K562 (cell line): ENCODE measurements at regions not wholly inside any gene's neighbourhood (a gene's known extent, or its start where the extent isn't known, plus 50 kb on each side); places are given as distances from the start of the nearest gene placed in this dataset.

ENCODE experiments used
- ATAC-seq: fragments of 200-7000 bp; cut with Tn5 transposase; 3 replicates; pipeline ENCODE4 v1.9.1; 2020; ENCODE audit warnings: moderate library complexity
- BruUV-seq: library from RNA; stranded (reverse); fragments of 400-500 nt; replicated peaks from 2 replicates; lab custom pipeline; 2021; lab: Mats Ljungman, UMichigan
- CTCF ChIA-PET: fragments of 300-600 bp; formaldehyde crosslinking; extraction: SDS; loops from one replicate; lab custom pipeline; 2021; ENCODE audit warnings: low intra/inter-chr PET ratio; lab: Yijun Ruan, JAX
- POLR2A ChIA-PET: fragments of 300-600, 350-650 bp; sonication (Branson Sonifier 250); formaldehyde crosslinking; extraction: SDS; loops from one replicate; lab custom pipeline; 2021; ENCODE audit warnings: antibody characterized with exemption, inconsistent platforms; lab: Yijun Ruan, JAX
- DNase-seq, 4 experiments: peaks; one replicate each; pipeline versions ENCODE4 v3.0.0 to v3.0.0-alpha.2; 2011 to 2018; ENCODE audit warnings: low spot score in 3 of 4, mixed read lengths in 3 of 4; ENCODE audit errors: extremely low read depth in 1 of 4
- FAIRE-seq: peaks from 2 replicates; lab custom pipeline; 2011; peaks lifted over from hg19 to GRCh38; lab: Jason Lieb, UNC
- H2AFZ ChIP-seq: 2 replicates; pipeline ENCODE4 v1.6.0; 2011; ENCODE audit warnings: low read depth, low read length, control low read depth, inconsistent platforms
- H3K27ac ChIP-seq: fragments of 200-600 bp; 3 replicates; pipeline ENCODE4 v1.8.0; 2011; ENCODE audit warnings: low read depth, mild to moderate bottlenecking, control low read depth, inconsistent platforms, low read length, moderate library complexity, mixed read lengths; ENCODE audit errors: extremely low read depth
- H3K27me3 ChIP-seq, 2 experiments: fragments of 300-600 bp in 1 of 2; 2 replicates in 1 of 2; 3 replicates in 1 of 2; pipeline versions ENCODE4 v1.6.0 to v1.8.0; 2011; ENCODE audit warnings: inconsistent platforms in 2 of 2, low read length in 2 of 2, mild to moderate bottlenecking in 1 of 2, mixed read lengths in 1 of 2, moderate library complexity in 1 of 2; ENCODE audit not compliant: control insufficient read depth in 2 of 2, insufficient read depth in 2 of 2
- H3K36me3 ChIP-seq: fragments of 300-600 bp; 3 replicates; pipeline ENCODE4 v1.8.0; 2011; ENCODE audit warnings: mild to moderate bottlenecking, low read length, inconsistent platforms; ENCODE audit not compliant: control insufficient read depth, insufficient read depth
- H3K4me1 ChIP-seq, 2 experiments: fragments of 200-600 bp in 1 of 2; replicated peaks in 1 of 2; 2 replicates in 1 of 2; 3 replicates in 1 of 2; pipeline versions ENCODE4 v1.5.1 to v1.8.0; 2011; ENCODE audit warnings: inconsistent platforms in 2 of 2, low read length in 2 of 2, mild to moderate bottlenecking in 1 of 2, mixed read lengths in 1 of 2, moderate library complexity in 1 of 2; ENCODE audit not compliant: control insufficient read depth in 2 of 2, insufficient read depth in 2 of 2
- H3K4me2 ChIP-seq: 2 replicates; pipeline ENCODE4 v1.6.1; 2011; ENCODE audit warnings: low read length, control low read depth, inconsistent platforms, mixed read lengths; ENCODE audit not compliant: insufficient read depth
- H3K4me3 ChIP-seq: fragments of 200-600 bp; sonication (generic), shearing (Covaris generic); 2 replicates; pipeline ENCODE4 v1.5.1; 2016; ENCODE audit warnings: control low read depth, inconsistent platforms
- H3K79me2 ChIP-seq: fragments of 200-600 bp; 3 replicates; pipeline ENCODE4 v1.8.0; 2011; ENCODE audit warnings: low read length, inconsistent platforms; ENCODE audit not compliant: control insufficient read depth, insufficient read depth
- H3K9ac ChIP-seq, 2 experiments: 2 replicates each; pipeline versions ENCODE4 v1.6.0 to v1.6.1; 2011; ENCODE audit warnings: low read depth in 2 of 2, low read length in 2 of 2, control low read depth in 1 of 2, inconsistent platforms in 1 of 2, mild to moderate bottlenecking in 1 of 2, mixed read lengths in 1 of 2; ENCODE audit not compliant: insufficient read depth in 1 of 2
- H3K9me1 ChIP-seq: one replicate; pipeline ENCODE4 v1.6.0; 2011; ENCODE audit warnings: inconsistent platforms, mild to moderate bottlenecking, low read length, moderate library complexity; ENCODE audit not compliant: control insufficient read depth, insufficient read depth
- H3K9me3 ChIP-seq: replicated peaks from 2 replicates; pipeline ENCODE4 v1.5.1; 2011; ENCODE audit warnings: low read depth, low read length, inconsistent platforms; ENCODE audit not compliant: control insufficient read depth, insufficient read depth
- H4K20me1 ChIP-seq: replicated peaks from 2 replicates; pipeline ENCODE4 v1.6.1; 2011; ENCODE audit warnings: low read length, inconsistent platforms, mixed read lengths; ENCODE audit not compliant: control insufficient read depth, insufficient read depth
- ARID2 ChIP-seq: fragments of 450-650 bp; IDR thresholded peaks from 2 replicates; pipeline ENCODE4 v1.6.1; 2017; ENCODE audit warnings: antibody characterized with exemption, mild to moderate bottlenecking
- BCLAF1 ChIP-seq, 2 experiments: fragments of 450-650 bp in 1 of 2; IDR thresholded peaks; 2 replicates each; pipeline ENCODE4 v1.6.1; 2011 to 2017; ENCODE audit warnings: low read depth in 2 of 2, antibody characterized with exemption in 1 of 2, borderline replicate concordance in 1 of 2, low read length in 1 of 2, mild to moderate bottlenecking in 1 of 2, mixed read lengths in 1 of 2; ENCODE audit not compliant: control insufficient read depth in 1 of 2
- CBFA2T3 ChIP-seq: fragments of 450-650 bp; IDR thresholded peaks from 2 replicates; pipeline ENCODE4 v1.6.1; 2017
- ESRRA ChIP-seq: fragments of 450-650 bp; IDR thresholded peaks from 2 replicates; pipeline ENCODE4 v1.6.1; 2014; ENCODE audit warnings: low read depth, mild to moderate bottlenecking, moderate library complexity, borderline replicate concordance
- FOSL1 ChIP-seq: fragments of 200-800 bp; sonication (Bioruptor generic); conservative IDR thresholded peaks from 2 replicates; pipeline ENCODE4 v1.6.1; 2016; ENCODE audit warnings: missing genetic modification characterization, missing compliant biosample characterization
- HNRNPH1 ChIP-seq: fragments of 200-400 bp; formaldehyde crosslinking; optimal IDR thresholded peaks from 2 replicates; pipeline ENCODE3; 2017; ENCODE audit warnings: low read depth, mild to moderate bottlenecking, low read length, moderate library complexity
- JUND ChIP-seq, 2 experiments: IDR thresholded peaks; 2 replicates in 1 of 2; 3 replicates in 1 of 2; pipeline ENCODE4 v1.6.1; 2011; ENCODE audit warnings: borderline replicate concordance in 2 of 2, low read depth in 2 of 2, low read length in 2 of 2, improper control_type of control experiment in 1 of 2, missing biosample characterization in 1 of 2, missing genetic modification characterization in 1 of 2, missing genetic modification reagents in 1 of 2
- MAFF ChIP-seq: IDR thresholded peaks from 2 replicates; pipeline ENCODE4 v1.6.1; 2012; ENCODE audit warnings: low read length, improper control_type of control experiment
- MAFG ChIP-seq: fragments of 450-650 bp; conservative IDR thresholded peaks from 2 replicates; pipeline ENCODE4 v1.6.1; 2016; ENCODE audit warnings: missing genetic modification characterization, missing compliant biosample characterization
- MCM2 ChIP-seq: fragments of 450-650 bp; IDR thresholded peaks from 2 replicates; pipeline ENCODE4 v1.6.1; 2017; ENCODE audit warnings: low read depth, mild to moderate bottlenecking
- MECOM ChIP-seq: fragments of 250-450 bp; sonication (Bioruptor Pico); IDR thresholded peaks from 2 replicates; pipeline ENCODE4 v1.8.0; 2022; ENCODE audit warnings: inconsistent platforms
- MLLT1 ChIP-seq, 2 experiments: fragments of 450-650 bp; IDR thresholded peaks; 2 replicates each; pipeline ENCODE4 v1.6.1; 2016
- MYBL2 ChIP-seq, 2 experiments: fragments of 450-650 bp in 1 of 2; sonication (generic) in 1 of 2; formaldehyde crosslinking in 1 of 2; IDR thresholded peaks; 2 replicates each; pipeline versions ENCODE4 v1.6.1 to v1.8.1; 2017 to 2022; ENCODE audit warnings: borderline replicate concordance in 1 of 2, inconsistent platforms in 1 of 2, low read depth in 1 of 2, mild to moderate bottlenecking in 1 of 2, missing genetic modification reagents in 1 of 2, moderate library complexity in 1 of 2
- RBM25 ChIP-seq: fragments of 200-400 bp; formaldehyde crosslinking; IDR thresholded peaks from 2 replicates; pipeline ENCODE4 v1.6.1; 2018; ENCODE audit warnings: low read length, low read depth, moderate library complexity; ENCODE audit not compliant: severe bottlenecking
- XRCC3 ChIP-seq: fragments of 450-650 bp; IDR thresholded peaks from 2 replicates; pipeline ENCODE4 v1.6.1; 2017; ENCODE audit warnings: mild to moderate bottlenecking, moderate library complexity
- ZNF282 ChIP-seq: sonication (generic); formaldehyde crosslinking; IDR thresholded peaks from 2 replicates; pipeline ENCODE4 v1.8.1; 2023; ENCODE audit warnings: missing genetic modification reagents
- ZNF316 ChIP-seq: fragments of 450-650 bp; IDR thresholded peaks from 2 replicates; pipeline ENCODE4 v1.6.1; 2016
- ZNF347 ChIP-seq: fragments of 450-650 bp; formaldehyde crosslinking; IDR thresholded peaks from 2 replicates; pipeline ENCODE4 v1.4.0; 2020; ENCODE audit warnings: low read depth, mild to moderate bottlenecking, moderate library complexity
- ZNF436 ChIP-seq: fragments of 250-450, 450-650 bp; sonication (Bioruptor Pico); formaldehyde crosslinking; IDR thresholded peaks from 2 replicates; pipeline ENCODE4 v1.7.0; 2020; ENCODE audit warnings: mild to moderate bottlenecking
- ZNF699 ChIP-seq: fragments of 250-450 bp; sonication (Bioruptor Pico); IDR thresholded peaks from 2 replicates; pipeline ENCODE4 v1.8.0; 2021; ENCODE audit warnings: mild to moderate bottlenecking, moderate library complexity; ENCODE audit not compliant: insufficient replicate concordance
- WGBS: fragments of 100-300 bp; shearing (Covaris generic); methylation state at CpG from one replicate; pipeline ENCODE4 v1.1.6; 2016; ENCODE audit warnings: low coverage, mixed read lengths; ENCODE audit not compliant: insufficient coverage; ENCODE audit errors: missing lambda C conversion rate; 5-methylcytosine and 5-hydroxymethylcytosine counted together
- in situ Hi-C: fragments of 300-500 bp; cut with MboI; formaldehyde crosslinking; loops from 4 replicates; pipeline ENCODE4 v1.15.0; 2018; ENCODE audit warnings: inconsistent platforms, mixed read lengths
- intact Hi-C: fragments of 100-400 bp; cut with micrococcal nuclease; formaldehyde crosslinking; loops from 2 replicates; pipeline ENCODE4 v1.14.2; 2022

- H4K20me1 ChIP-seq: no peaks in the 10 kb centered on the region
- no TSS peak for BruUV-seq
- no peak overlapping the region for H3K4me3 ChIP-seq
- H3K4me1 ChIP-seq: 0 out of 5 replicates have a peak, but pooled peaks cover 0 to under 1% of the 10 kb centered on the region in 2 experiments
- no peak overlapping the region for H3K27ac ChIP-seq
- H3K36me3 ChIP-seq: no peaks in the 10 kb centered on the region
- no peak overlapping the region for H3K4me2 ChIP-seq
- ChIA-PET CTCF (no interaction called here), POLR2A (interaction anchor here (0.7 kb wide), 1 partner anchor 134 kb away, joined by 3 read pairs; no protein-coding TSS in a partner anchor)
- no peaks in the 10 kb centered on the region for H3K79me2 ChIP-seq
- no peak overlapping the region for H3K9ac ChIP-seq
- ATAC-seq: no peak
- H3K27me3 ChIP-seq: peaks cover 0 to 1% of the 10 kb centered on the region in 2 experiments; a peak in 2 of 5 replicates
- in situ Hi-C loops: no loop called here
- peak in 2 of 4 experiments; percentile 27 to 29 for DNase-seq
- intact Hi-C loops: no loop called here
- no peaks in the 10 kb centered on the region for H3K9me1 ChIP-seq
- 0% methylated on average over 1 of the region's 1 CpG for WGBS
- H3K9me3 ChIP-seq: no peaks in the 10 kb centered on the region
- FAIRE-seq: no peak
- H2AFZ ChIP-seq: no peak overlapping the region
- TF ChIP-seq CBFA2T3: 0 out of 2 replicates have a peak, but pooled peaks have one; percentile 3
- no peak for TF ChIP-seq MCM2
- 0 out of 2 replicates have a peak, but pooled peaks have one; percentile 11 for TF ChIP-seq ZNF316
- TF ChIP-seq MLLT1 (IDR thresholded peaks at IDR 0.05): no peak
- no peak for TF ChIP-seq ARID2
- no peak for TF ChIP-seq XRCC3
- no peak for TF ChIP-seq MECOM (CRISPR knock-in tag)
- peak; percentile 50; the same call in 1 of the 2 replicates for TF ChIP-seq JUND (IDR thresholded peaks at IDR 0.05; ENCODE audit: borderline replicate concordance, low read depth, low read length)
- TF ChIP-seq JUND (tag; IDR thresholded peaks at IDR 0.05; ENCODE audit: borderline replicate concordance, low read depth, low read length): peak; percentile 46; the same call in 1 of the 3 replicates
- no peak for TF ChIP-seq BCLAF1 (IDR thresholded peaks at IDR 0.05; ENCODE audit: borderline replicate concordance in 1 of 2, control insufficient read depth in 1 of 2, low read depth in 2 of 2, low read length in 1 of 2)
- TF ChIP-seq ZNF436 (CRISPR knock-in tag): no peak
- TF ChIP-seq HNRNPH1: no peak
- no peak for TF ChIP-seq ZNF699 (CRISPR knock-in tag)
- no peak for TF ChIP-seq MYBL2 (IDR thresholded peaks at IDR 0.05; ENCODE audit: low read depth)
- TF ChIP-seq MYBL2 (CRISPR knock-in tag; IDR thresholded peaks at IDR 0.05; ENCODE audit: borderline replicate concordance): no peak
- TF ChIP-seq MAFG (tag): peak; percentile 26; the same call in 1 of the 2 replicates
- TF ChIP-seq MAFF: no peak
- TF ChIP-seq RBM25: no peak
- TF ChIP-seq ESRRA: no peak
- TF ChIP-seq FOSL1 (tag): peak; percentile 60; the same call in 1 of the 2 replicates
- TF ChIP-seq ZNF347 (CRISPR knock-in tag): no peak
- TF ChIP-seq ZNF282 (CRISPR knock-in tag): no peak
Measured at GRCh38 chr18:22509423-22509822, 91.7 kb upstream of the CTAGE1 start.
